NCI-H345 treated with DMSO at 0.1 percent for 48 hours (cell line): ENCODE measurements at regions not wholly inside any gene's neighbourhood (a gene's known extent, or its start where the extent isn't known, plus 50 kb on each side); places are given as distances from the start of the nearest gene placed in this dataset.
"Not testable (repeated sequence)": the region's sequence is repeated elsewhere in the genome, so short reads cannot be mapped to it uniquely, and the experiment has no call there.

Source experiments
- DNase-seq: peaks from one replicate; lab custom pipeline; 2025; ENCODE audit not compliant: unreplicated experiment; lab: John Stamatoyannopoulos, UW

- no peak for DNase-seq
These were observed 208.0 kb downstream of the TDRD15 start for GRCh38 chr2:21331625-21332370.

- DNase-seq, result peak; percentile 13
These were observed 209.3 kb downstream of the TDRD15 start for GRCh38 chr2:21332993-21333625.

- DNase-seq, result no peak
These were observed 209.9 kb downstream of the TDRD15 start for GRCh38 chr2:21333684-21334083.

GRCh38 chr2:21346984-21347383 lies 223.2 kb downstream of the TDRD15 start:
- DNase-seq, result no peak

- DNase-seq, result no peak
These were observed 230.3 kb downstream of the TDRD15 start for GRCh38 chr2:21353879-21354679.

GRCh38 chr2:21356086-21356856 lies 232.5 kb downstream of the TDRD15 start:
- no peak for DNase-seq

GRCh38 chr2:21356857-21357255 lies 233.1 kb downstream of the TDRD15 start:
- DNase-seq, result no peak

- no peak for DNase-seq
These were observed 235.2 kb downstream of the TDRD15 start for GRCh38 chr2:21358976-21359375.

- DNase-seq, result no peak
These were observed 237.6 kb downstream of the TDRD15 start for GRCh38 chr2:21361384-21361783.

- DNase-seq, result no peak
These were observed 238.3 kb downstream of the TDRD15 start for GRCh38 chr2:21361957-21362486.

- DNase-seq, result no peak
These were observed 239.6 kb downstream of the TDRD15 start for GRCh38 chr2:21363364-21363763.

- DNase-seq, result no peak
These were observed 243.7 kb downstream of the TDRD15 start for GRCh38 chr2:21367421-21367820.

GRCh38 chr2:21369787-21370186 lies 246.0 kb downstream of the TDRD15 start:
- no peak for DNase-seq

GRCh38 chr2:21371499-21372003 lies 247.8 kb downstream of the TDRD15 start:
- DNase-seq, result no peak

- DNase-seq, result no peak
These were observed 248.9 kb downstream of the TDRD15 start for GRCh38 chr2:21372654-21373053.

GRCh38 chr2:21376864-21377263 lies 253.1 kb downstream of the TDRD15 start:
- no peak for DNase-seq

GRCh38 chr2:21379140-21379539 lies 255.4 kb downstream of the TDRD15 start:
- no peak for DNase-seq

- not testable (repeated sequence) for DNase-seq
These were observed 255.9 kb downstream of the TDRD15 start for GRCh38 chr2:21379668-21380067.

- DNase-seq, result no peak
These were observed 257.7 kb downstream of the TDRD15 start for GRCh38 chr2:21381421-21381820.

- DNase-seq, result no peak
These were observed 259.1 kb downstream of the TDRD15 start for GRCh38 chr2:21382701-21383520.
